HTR-8/SVneo (cell line): ENCODE measurements at regions not wholly inside any gene's neighbourhood (a gene's known extent, or its start where the extent isn't known, plus 50 kb on each side); places are given as distances from the start of the nearest gene placed in this dataset.

Experiments used
- DNase-seq: peaks from one replicate; pipeline ENCODE4 v3.0.0; 2011; ENCODE audit warnings: low spot score, mixed read lengths; ENCODE audit not compliant: insufficient read length
- FAIRE-seq: peaks from 2 replicates; lab custom pipeline; 2011; peaks lifted over from hg19 to GRCh38; lab: Jason Lieb, UNC

DNA sequence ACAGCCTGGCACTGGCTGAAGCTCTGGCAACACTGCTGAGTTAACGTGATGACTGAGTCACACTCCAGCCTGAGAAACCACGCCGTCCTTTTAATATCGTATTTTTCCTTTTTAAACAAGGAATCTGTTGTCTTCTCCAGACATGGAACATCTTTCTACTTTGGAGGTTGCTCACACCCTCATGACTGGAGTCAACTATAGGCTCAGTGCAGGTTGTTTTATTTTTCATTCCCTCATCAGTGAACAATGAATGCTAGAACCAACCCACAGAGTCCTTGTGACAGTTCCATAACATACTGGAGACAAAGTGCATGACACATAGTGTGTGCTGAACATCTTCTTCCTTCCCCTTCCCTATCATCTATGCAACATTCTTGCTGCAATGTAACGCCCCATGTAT, 76.8 kb upstream of the CPEB2 start:
- FAIRE-seq, result no peak
- no peak for DNase-seq

GRCh38 chr4:14926368-14926767, 75.9 kb upstream of the CPEB2 start:
- FAIRE-seq (no peak), DNase-seq (no peak)

DNA sequence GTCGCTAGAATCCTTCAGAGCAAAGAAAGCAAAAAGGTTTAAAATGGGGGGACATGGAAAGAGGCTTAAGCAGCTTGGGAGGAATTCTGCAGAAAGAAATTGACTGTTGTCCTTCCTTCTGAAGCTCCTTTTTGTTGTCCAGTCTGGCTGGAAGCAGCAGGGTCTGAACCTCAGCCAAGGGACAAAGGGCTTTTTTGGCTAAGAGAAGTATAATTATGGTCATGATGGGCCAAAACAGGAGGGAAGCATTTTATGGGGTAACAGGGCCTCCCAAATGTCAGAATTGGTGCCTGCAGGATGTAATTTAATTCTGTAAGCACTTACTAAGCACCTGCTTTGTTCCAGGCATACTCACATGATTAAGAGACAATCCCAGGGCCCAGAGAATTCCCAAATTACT, 74.2 kb upstream of the CPEB2 start:
- FAIRE-seq (no peak), DNase-seq (no peak)

DNA sequence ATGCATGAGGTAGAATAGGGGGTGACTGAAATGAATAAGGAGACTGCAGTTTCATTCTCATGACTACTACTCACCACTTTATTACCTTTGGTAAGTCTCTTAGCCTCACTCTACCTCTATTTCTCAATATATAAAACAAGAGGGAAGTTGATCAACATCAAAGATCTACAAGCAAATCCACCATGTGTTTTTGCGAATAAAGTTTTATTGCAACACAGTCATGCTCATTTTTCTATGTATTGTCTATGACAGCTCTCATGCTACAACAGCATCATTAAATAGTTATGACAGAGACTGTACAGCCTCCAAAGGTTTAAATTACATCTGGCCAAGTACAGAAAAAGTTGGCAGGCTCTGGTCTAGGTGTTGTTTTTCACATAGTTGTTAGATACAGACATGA, 72.6 kb upstream of the CPEB2 start:
- no peak for DNase-seq
- no peak for FAIRE-seq

- DNase-seq (no peak), FAIRE-seq (no peak)
These were observed 67.4 kb upstream of the CPEB2 start for GRCh38 chr4:14934704-14935390.

DNA sequence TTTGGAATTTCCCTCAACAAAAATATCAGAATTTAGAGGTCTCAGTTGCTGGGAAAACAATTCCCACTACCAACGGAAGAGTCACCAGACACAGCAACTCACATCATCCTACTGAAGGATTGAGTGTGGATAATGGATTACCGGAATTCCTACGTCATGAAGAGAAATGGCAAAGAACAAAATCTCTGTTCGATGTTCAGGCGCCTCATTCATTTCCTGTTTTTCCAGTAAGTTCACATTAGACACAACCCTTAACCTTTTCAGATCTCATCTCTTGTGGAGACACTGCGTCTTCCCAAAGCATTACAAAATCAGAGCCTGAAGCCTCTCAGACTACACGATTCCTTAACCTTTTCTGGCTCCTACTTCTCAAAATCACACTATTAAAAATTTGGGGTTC, 58.5 kb upstream of the CPEB2 start:
- DNase-seq, result no peak
- no peak for FAIRE-seq

DNA sequence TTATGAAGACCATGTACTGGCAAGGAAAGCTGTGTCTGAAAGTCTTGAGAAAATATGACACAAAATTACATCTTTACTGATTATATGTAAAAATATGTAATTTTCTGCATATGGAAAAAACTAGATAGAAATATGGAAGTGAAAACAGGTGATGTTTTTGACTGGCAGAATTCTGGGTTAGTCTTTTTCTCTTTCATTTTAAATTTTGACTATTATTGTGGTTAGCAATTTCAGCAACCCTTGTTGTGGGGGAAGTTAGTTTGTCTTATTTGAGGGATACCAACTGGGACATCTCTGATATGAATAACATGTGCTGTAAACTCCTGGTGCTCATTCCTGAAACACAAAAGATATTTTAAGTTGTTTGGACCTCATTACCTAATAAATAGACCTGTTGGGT, 49.9 kb upstream of the CPEB2 start:
- DNase-seq, result no peak
- FAIRE-seq, result no peak
